HG03378 (cell line): ENCODE measurements at regions not wholly inside any gene's neighbourhood (a gene's known extent, or its start where the extent isn't known, plus 50 kb on each side); places are given as distances from the start of the nearest gene placed in this dataset.

Source experiments
- ATAC-seq: cut with Tn5 transposase; IDR thresholded peaks from one replicate; pipeline ENCODE4 v1.9.1; 2021; ENCODE audit warnings: mild to moderate bottlenecking, moderate library complexity; ENCODE audit not compliant: unreplicated experiment

GRCh38 chr5:124287813-124288212, 458.6 kb downstream of the ZNF608 start:
- ATAC-seq, result no peak

GRCh38 chr5:124285733-124286132, 460.7 kb downstream of the ZNF608 start:
- no peak for ATAC-seq

GRCh38 chr5:124285071-124285470, 461.4 kb downstream of the ZNF608 start:
- no peak for ATAC-seq

- no peak for ATAC-seq
Observed at GRCh38 chr5:124283031-124283430, 463.4 kb downstream of the ZNF608 start.

GRCh38 chr5:124280079-124280478, 466.4 kb downstream of the ZNF608 start:
- ATAC-seq, result no peak

GRCh38 chr5:124279146-124279876, 467.1 kb downstream of the ZNF608 start:
- ATAC-seq, result no peak

- no peak for ATAC-seq
Observed at GRCh38 chr5:124278636-124279035, 467.8 kb downstream of the ZNF608 start.

- no peak for ATAC-seq
Observed at GRCh38 chr5:124277767-124278545, 468.5 kb downstream of the ZNF608 start.

- ATAC-seq, result no peak
Observed at GRCh38 chr5:124276166-124276565, 470.3 kb downstream of the ZNF608 start.

GRCh38 chr5:124274949-124275348, 471.5 kb downstream of the ZNF608 start:
- ATAC-seq, result no peak

- ATAC-seq, result no peak
Observed at GRCh38 chr5:124264499-124264898, 481.9 kb downstream of the ZNF608 start.

GRCh38 chr5:124263680-124264491, 482.6 kb downstream of the ZNF608 start:
- ATAC-seq, result no peak

- no peak for ATAC-seq
Observed at GRCh38 chr5:124262991-124263571, 483.4 kb downstream of the ZNF608 start.

- no peak for ATAC-seq
Observed at GRCh38 chr5:124262470-124262869, 484.0 kb downstream of the ZNF608 start.

- no peak for ATAC-seq
Observed at GRCh38 chr5:124261848-124262247, 484.6 kb downstream of the ZNF608 start.

GRCh38 chr5:124260921-124261515, 485.4 kb downstream of the ZNF608 start:
- ATAC-seq, result no peak

- ATAC-seq, result no peak
Observed at GRCh38 chr5:124259017-124259416, 487.4 kb downstream of the ZNF608 start.

- ATAC-seq, result no peak
Observed at GRCh38 chr5:124257048-124257447, 489.4 kb downstream of the ZNF608 start.

GRCh38 chr5:124253203-124253810, 493.1 kb downstream of the ZNF608 start:
- no peak for ATAC-seq

GRCh38 chr5:124252747-124253146, 493.7 kb downstream of the ZNF608 start:
- no peak for ATAC-seq
